CD8-positive, alpha-beta memory T cell (primary cell): ENCODE measurements at regions not wholly inside any gene's neighbourhood (a gene's known extent, or its start where the extent isn't known, plus 50 kb on each side); places are given as distances from the start of the nearest gene placed in this dataset.

ENCODE experiments used
- CTCF ChIA-PET: fragments of 350-600 bp; sonication (Branson Sonifier 250); formaldehyde crosslinking; loops from one replicate; lab custom pipeline; 2021; ENCODE audit warnings: antibody characterized with exemption; lab: Charles Lee
- POLR2A ChIA-PET: fragments of 350-600 bp; sonication (Branson Sonifier 250); formaldehyde crosslinking; loops from one replicate; lab custom pipeline; 2021; ENCODE audit warnings: antibody characterized with exemption; lab: Charles Lee
- DNase-seq, 5 donors: peaks; one replicate each; pipeline versions ENCODE4 v3.0.0 to v3.0.0-alpha.2; 2020 to 2022; ENCODE audit warnings: mixed read lengths in 1 of 5
- H3K27ac ChIP-seq: one replicate; pipeline ENCODE4 v1.7.0; 2013; ENCODE audit warnings: low read depth, mild to moderate bottlenecking, low read length, moderate library complexity
- H3K27me3 ChIP-seq: 2 replicates; pipeline ENCODE4 v1.7.0; 2013; ENCODE audit warnings: low read length, mild to moderate bottlenecking; ENCODE audit not compliant: insufficient read depth, poor library complexity, severe bottlenecking
- H3K36me3 ChIP-seq: 2 replicates; pipeline ENCODE4 v1.7.0; 2013; ENCODE audit warnings: mild to moderate bottlenecking, low read length, moderate library complexity; ENCODE audit not compliant: insufficient read depth
- H3K4me1 ChIP-seq: 2 replicates; pipeline ENCODE4 v1.7.0; 2013; ENCODE audit warnings: mild to moderate bottlenecking, low read length, moderate library complexity; ENCODE audit not compliant: insufficient read depth
- H3K4me3 ChIP-seq: 2 replicates; pipeline ENCODE4 v1.7.0; 2013; ENCODE audit warnings: mild to moderate bottlenecking, low read length
- H3K9me3 ChIP-seq: 2 replicates; pipeline ENCODE4 v1.7.0; 2013; ENCODE audit warnings: mild to moderate bottlenecking, low read length
- H3K27ac Mint-ChIP-seq, 8 donors: one replicate each; pipeline ENCODE4 v1.8.0; 2020 to 2021; ENCODE audit warnings: mixed read lengths in 8 of 8, mild to moderate bottlenecking in 6 of 8, inconsistent platforms in 3 of 8, moderate library complexity in 3 of 8
- H3K27me3 Mint-ChIP-seq, 2 donors: one replicate each; pipeline ENCODE4 v1.8.0; 2020 to 2021; ENCODE audit warnings: mixed read lengths in 2 of 2, mild to moderate bottlenecking in 1 of 2, moderate library complexity in 1 of 2
- H3K36me3 Mint-ChIP-seq, 3 donors: one replicate each; pipeline ENCODE4 v1.8.0; 2020 to 2021; ENCODE audit warnings: mixed read lengths in 3 of 3, inconsistent platforms in 1 of 3, mild to moderate bottlenecking in 1 of 3
- H3K4me1 Mint-ChIP-seq, 3 donors: one replicate each; pipeline ENCODE4 v1.8.0; 2020 to 2021; ENCODE audit warnings: mixed read lengths in 3 of 3, inconsistent platforms in 1 of 3, mild to moderate bottlenecking in 1 of 3
- H3K4me3 Mint-ChIP-seq, 7 donors: one replicate each; pipeline ENCODE4 v1.8.0; 2020 to 2021; ENCODE audit warnings: mixed read lengths in 7 of 7, mild to moderate bottlenecking in 6 of 7, moderate library complexity in 4 of 7, inconsistent platforms in 2 of 7
- H3K9me3 Mint-ChIP-seq, 5 donors: one replicate each; pipeline ENCODE4 v1.8.0; 2020 to 2022; ENCODE audit warnings: mixed read lengths in 5 of 5, mild to moderate bottlenecking in 3 of 5, moderate library complexity in 2 of 5, inconsistent platforms in 1 of 5

GRCh38 chr18:21928925-21929324 is 188.3 kb downstream of the MIB1 start:
- CTCF ChIA-PET, result no interaction called here
- Mint-ChIP-seq H3K36me3 (no peaks in the 10 kb centered on the region), H3K4me1 (no peaks in the 10 kb centered on the region)

GRCh38 chr18:21930177-21930576 is 189.6 kb downstream of the MIB1 start:
- no peaks in the 10 kb centered on the region for H3K9me3 Mint-ChIP-seq

More at GRCh38 chr18:21928925-21929324, 188.3 kb downstream of the MIB1 start:
- Histone ChIP-seq H3K4me3 (no peak overlapping the region), H3K4me1 (no peaks in the 10 kb centered on the region), H3K27ac (no peak overlapping the region), H3K36me3 (no peaks in the 10 kb centered on the region), H3K27me3 (no peaks in the 10 kb centered on the region), H3K9me3 (no peaks in the 10 kb centered on the region)
- peaks cover 8 to 32% of the 10 kb centered on the region in 2 donors for H3K27me3 Mint-ChIP-seq
- no peak overlapping the region for H3K27ac Mint-ChIP-seq
- POLR2A ChIA-PET, result no interaction called here
- H3K9me3 Mint-ChIP-seq, result no peaks in the 10 kb centered on the region
- no peak overlapping the region for H3K4me3 Mint-ChIP-seq
- no peak for DNase-seq

GRCh38 chr18:21933931-21934765 is 193.6 kb downstream of the MIB1 start:
- no peaks in the 10 kb centered on the region for H3K4me1 ChIP-seq
- H3K27me3 ChIP-seq, result no peaks in the 10 kb centered on the region
- CTCF ChIA-PET, result no interaction called here
- no peak overlapping the region for H3K27ac Mint-ChIP-seq
- H3K4me3 ChIP-seq, result no peak overlapping the region
- no peak overlapping the region for H3K27ac ChIP-seq
- no peaks in the 10 kb centered on the region for H3K36me3 ChIP-seq
- H3K9me3 ChIP-seq, result no peaks in the 10 kb centered on the region
- DNase-seq, result no peak
- no peaks in the 10 kb centered on the region for H3K9me3 Mint-ChIP-seq
- peaks cover 4 to 34% of the 10 kb centered on the region in 2 donors for H3K27me3 Mint-ChIP-seq
- no peak overlapping the region for H3K4me3 Mint-ChIP-seq
- H3K4me1 Mint-ChIP-seq, result no peaks in the 10 kb centered on the region
- POLR2A ChIA-PET, result no interaction called here
- no peaks in the 10 kb centered on the region for H3K36me3 Mint-ChIP-seq

More at GRCh38 chr18:21930177-21930576, 189.6 kb downstream of the MIB1 start:
- H3K27me3 Mint-ChIP-seq, result peaks cover 8 to 36% of the 10 kb centered on the region in 2 donors
- no peak overlapping the region for H3K4me3 Mint-ChIP-seq
- no peak overlapping the region for H3K4me3 ChIP-seq
- CTCF ChIA-PET, result no interaction called here
- no peaks in the 10 kb centered on the region for H3K36me3 Mint-ChIP-seq
- H3K27me3 ChIP-seq, result no peaks in the 10 kb centered on the region
- H3K36me3 ChIP-seq, result no peaks in the 10 kb centered on the region
- H3K27ac Mint-ChIP-seq, result no peak overlapping the region
- H3K4me1 Mint-ChIP-seq, result no peaks in the 10 kb centered on the region
- H3K27ac ChIP-seq, result no peak overlapping the region
- no peaks in the 10 kb centered on the region for H3K9me3 ChIP-seq
- no peaks in the 10 kb centered on the region for H3K4me1 ChIP-seq
- no peak for DNase-seq
- POLR2A ChIA-PET, result no interaction called here

- Mint-ChIP-seq H3K27ac (peak overlapping the region in 1 of 8 donors; percentile 20), H3K4me3 (no peak overlapping the region), H3K36me3 (no peaks in the 10 kb centered on the region), H3K4me1 (no peaks in the 10 kb centered on the region), H3K9me3 (no peaks in the 10 kb centered on the region), H3K27me3 (peaks cover 4 to 33% of the 10 kb centered on the region in 2 donors)
- Histone ChIP-seq H3K4me3 (no peak overlapping the region), H3K27me3 (no peaks in the 10 kb centered on the region), H3K4me1 (no peaks in the 10 kb centered on the region), H3K9me3 (no peaks in the 10 kb centered on the region), H3K27ac (no peak overlapping the region), H3K36me3 (no peaks in the 10 kb centered on the region)
- POLR2A ChIA-PET, result no interaction called here
- CTCF ChIA-PET, result no interaction called here
- DNase-seq, result no peak
Observed at GRCh38 chr18:21934766-21935015, 194.1 kb downstream of the MIB1 start.

DNA sequence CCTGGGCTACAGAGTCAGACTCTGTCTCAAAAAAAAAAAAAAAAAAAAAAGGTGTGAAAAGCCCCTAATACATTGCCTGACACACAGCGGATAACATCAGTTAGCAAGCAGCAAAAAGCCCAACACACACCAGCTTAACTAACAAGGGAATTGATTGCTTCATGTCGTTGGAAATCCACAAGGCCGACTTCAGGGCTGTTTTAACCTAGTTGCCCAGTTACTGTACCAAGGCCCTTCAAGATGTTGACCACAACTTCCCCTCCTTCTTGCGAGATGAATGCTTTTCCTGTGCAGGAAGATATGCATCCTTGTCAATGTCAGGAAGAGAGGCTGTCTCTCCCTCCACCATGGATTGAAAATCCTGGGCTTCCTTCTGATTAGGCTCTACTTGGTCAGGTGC is 202.9 kb downstream of the MIB1 start:
- Mint-ChIP-seq H3K36me3 (no peaks in the 10 kb centered on the region), H3K9me3 (no peaks in the 10 kb centered on the region), H3K27ac (no peak overlapping the region), H3K4me1 (no peaks in the 10 kb centered on the region), H3K4me3 (no peak overlapping the region), H3K27me3 (peaks cover 6 to 23% of the 10 kb centered on the region in 2 donors)
- no peak overlapping the region for H3K27ac ChIP-seq
- H3K4me1 ChIP-seq, result no peaks in the 10 kb centered on the region
- no peaks in the 10 kb centered on the region for H3K36me3 ChIP-seq
- no peak for DNase-seq
- H3K9me3 ChIP-seq, result no peaks in the 10 kb centered on the region
- H3K4me3 ChIP-seq, result no peak overlapping the region
- H3K27me3 ChIP-seq, result no peaks in the 10 kb centered on the region
- CTCF ChIA-PET, result no interaction called here
- POLR2A ChIA-PET, result no interaction called here

DNA sequence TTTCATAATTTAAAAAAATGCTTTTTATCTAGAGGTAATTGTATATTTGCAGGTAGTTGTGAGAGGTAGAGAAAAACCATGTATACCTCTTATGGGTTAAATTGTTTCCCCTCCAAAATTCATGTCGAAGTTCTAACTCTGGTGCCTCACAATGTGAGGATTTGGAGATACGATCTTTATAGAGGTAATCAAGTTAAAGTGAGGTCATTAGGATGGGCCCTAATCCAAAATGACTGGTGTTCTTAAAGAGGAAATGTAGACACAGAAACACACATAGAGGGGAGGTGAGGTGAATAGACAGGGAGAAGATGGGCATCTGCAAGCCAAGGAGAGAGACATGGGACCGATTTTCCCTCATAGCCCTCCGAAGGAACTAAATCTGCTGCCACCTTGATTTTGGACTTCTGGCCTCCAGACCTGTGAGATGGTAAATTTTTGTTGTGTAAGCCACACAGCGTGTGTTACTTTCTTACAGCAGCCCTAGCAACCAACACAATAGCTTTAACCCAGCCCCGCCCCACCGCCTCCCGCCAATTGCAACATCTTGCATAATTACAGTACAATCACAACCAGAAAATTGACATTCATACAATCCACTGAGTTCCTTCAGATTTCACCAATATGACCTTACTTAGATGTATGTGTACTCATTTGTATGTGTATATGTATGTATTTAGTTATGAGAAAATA is 208.9 kb downstream of the MIB1 start:
- Histone ChIP-seq H3K9me3 (no peaks in the 10 kb centered on the region), H3K27me3 (no peaks in the 10 kb centered on the region), H3K36me3 (no peaks in the 10 kb centered on the region), H3K4me3 (no peak overlapping the region), H3K27ac (no peak overlapping the region), H3K4me1 (no peaks in the 10 kb centered on the region)
- Mint-ChIP-seq H3K4me3 (no peak overlapping the region), H3K27ac (no peak overlapping the region), H3K4me1 (no peaks in the 10 kb centered on the region), H3K36me3 (no peaks in the 10 kb centered on the region), H3K9me3 (no peaks in the 10 kb centered on the region), H3K27me3 (peaks cover 12 to 49% of the 10 kb centered on the region in 2 donors)
- POLR2A ChIA-PET, result no interaction called here
- CTCF ChIA-PET, result no interaction called here
- no peak for DNase-seq

- CTCF ChIA-PET, result interaction anchor here (0.6 to 2.4 kb wide), 6 partner anchors 9 to 761 kb away, joined by 3 to 12 read pairs (median 6); no protein-coding TSS in a partner anchor
- H3K27ac ChIP-seq, result no peak overlapping the region
- H3K4me3 Mint-ChIP-seq, result no peak overlapping the region
- DNase-seq, result peak; percentile 40 to 83 (median 65)
- no peaks in the 10 kb centered on the region for H3K9me3 Mint-ChIP-seq
- no peaks in the 10 kb centered on the region for H3K36me3 ChIP-seq
- H3K27ac Mint-ChIP-seq, result no peak overlapping the region
- H3K36me3 Mint-ChIP-seq, result no peaks in the 10 kb centered on the region
- POLR2A ChIA-PET, result no interaction called here
- no peaks in the 10 kb centered on the region for H3K9me3 ChIP-seq
- H3K4me1 ChIP-seq, result no peaks in the 10 kb centered on the region
- H3K4me1 Mint-ChIP-seq, result no peaks in the 10 kb centered on the region
- H3K4me3 ChIP-seq, result no peak overlapping the region
- no peaks in the 10 kb centered on the region for H3K27me3 ChIP-seq
- H3K27me3 Mint-ChIP-seq, result peaks cover 20 to 36% of the 10 kb centered on the region in 2 donors
Observed at GRCh38 chr18:21955757-21956652, 213.4 kb upstream of the GATA6 start.

GRCh38 chr18:21958263-21958662 is 211.1 kb upstream of the GATA6 start:
- H3K27me3 Mint-ChIP-seq, result peaks cover 15 to 38% of the 10 kb centered on the region in 2 donors
- no peak for DNase-seq
- CTCF ChIA-PET, result no interaction called here
- Histone ChIP-seq H3K9me3 (no peaks in the 10 kb centered on the region), H3K4me1 (no peaks in the 10 kb centered on the region), H3K4me3 (no peak overlapping the region), H3K27ac (no peak overlapping the region), H3K27me3 (no peaks in the 10 kb centered on the region), H3K36me3 (no peaks in the 10 kb centered on the region)
- H3K4me1 Mint-ChIP-seq, result no peaks in the 10 kb centered on the region
- H3K4me3 Mint-ChIP-seq, result no peak overlapping the region
- no peak overlapping the region for H3K27ac Mint-ChIP-seq
- H3K36me3 Mint-ChIP-seq, result no peaks in the 10 kb centered on the region
- POLR2A ChIA-PET, result no interaction called here
- no peaks in the 10 kb centered on the region for H3K9me3 Mint-ChIP-seq
